ENCODE measurements at regions not wholly inside any gene's neighbourhood (a gene's known extent, or its start where the extent isn't known, plus 50 kb on each side); places are given as distances from the start of the nearest gene placed in this dataset.

- TF ChIP-seq EZH2 (IDR thresholded peaks at IDR 0.05; ENCODE audit: insufficient read depth, poor library complexity, severe bottlenecking): no peak
- TF ChIP-seq EZH2phosphoT487 (IDR thresholded peaks at IDR 0.05; ENCODE audit: insufficient read depth, low read depth): no peak
These were observed 410.0 kb upstream of the NR3C2 start for GRCh38 chr4:148852092-148852699.
